HG02588 (cell line): ENCODE measurements at regions not wholly inside any gene's neighbourhood (a gene's known extent, or its start where the extent isn't known, plus 50 kb on each side); places are given as distances from the start of the nearest gene placed in this dataset.

Experiments used
- ATAC-seq: cut with Tn5 transposase; IDR thresholded peaks from one replicate; pipeline ENCODE4 v1.9.1; 2021; ENCODE audit warnings: mild to moderate bottlenecking, moderate library complexity; ENCODE audit not compliant: unreplicated experiment

- no peak for ATAC-seq
These were observed 262.9 kb upstream of the TRPM3 start for GRCh38 chr9:71384343-71384742.

- no peak for ATAC-seq
These were observed 262.0 kb upstream of the TRPM3 start for GRCh38 chr9:71383308-71383940.

- ATAC-seq = no peak
These were observed 246.7 kb upstream of the TRPM3 start for GRCh38 chr9:71368157-71368556.

GRCh38 chr9:71364186-71364955, 242.9 kb upstream of the TRPM3 start:
- ATAC-seq = no peak

- ATAC-seq = no peak
These were observed 242.0 kb upstream of the TRPM3 start for GRCh38 chr9:71363286-71363961.

GRCh38 chr9:71361357-71361756, 239.9 kb upstream of the TRPM3 start:
- ATAC-seq = no peak

GRCh38 chr9:71357346-71357745, 235.9 kb upstream of the TRPM3 start:
- ATAC-seq = no peak

- ATAC-seq = no peak
These were observed 234.5 kb upstream of the TRPM3 start for GRCh38 chr9:71355884-71356283.

- ATAC-seq = no peak
These were observed 232.3 kb upstream of the TRPM3 start for GRCh38 chr9:71353720-71354119.

GRCh38 chr9:71352837-71353236, 231.4 kb upstream of the TRPM3 start:
- no peak for ATAC-seq

GRCh38 chr9:71349218-71349617, 227.8 kb upstream of the TRPM3 start:
- no peak for ATAC-seq

GRCh38 chr9:71333321-71333720, 211.9 kb upstream of the TRPM3 start:
- no peak for ATAC-seq

- no peak for ATAC-seq
These were observed 210.2 kb upstream of the TRPM3 start for GRCh38 chr9:71331603-71332002.

- no peak for ATAC-seq
These were observed 208.5 kb upstream of the TRPM3 start for GRCh38 chr9:71329873-71330272.

GRCh38 chr9:71326360-71326759, 204.9 kb upstream of the TRPM3 start:
- ATAC-seq = no peak

- ATAC-seq = no peak
These were observed 201.9 kb upstream of the TRPM3 start for GRCh38 chr9:71323357-71323756.

GRCh38 chr9:71322311-71322710, 200.9 kb upstream of the TRPM3 start:
- no peak for ATAC-seq

GRCh38 chr9:71308454-71308853, 187.0 kb upstream of the TRPM3 start:
- peak; percentile 66 for ATAC-seq

GRCh38 chr9:71306134-71306533, 184.7 kb upstream of the TRPM3 start:
- peak; percentile 69 for ATAC-seq

GRCh38 chr9:71303351-71303750, 181.9 kb upstream of the TRPM3 start:
- no peak for ATAC-seq

GRCh38 chr9:71302776-71303175, 181.4 kb upstream of the TRPM3 start:
- peak; percentile 54 for ATAC-seq

- ATAC-seq = no peak
These were observed 174.5 kb upstream of the TRPM3 start for GRCh38 chr9:71295928-71296327.
